ENCODE measurements at regions not wholly inside any gene's neighbourhood (a gene's known extent, or its start where the extent isn't known, plus 50 kb on each side); places are given as distances from the start of the nearest gene placed in this dataset.

DNA sequence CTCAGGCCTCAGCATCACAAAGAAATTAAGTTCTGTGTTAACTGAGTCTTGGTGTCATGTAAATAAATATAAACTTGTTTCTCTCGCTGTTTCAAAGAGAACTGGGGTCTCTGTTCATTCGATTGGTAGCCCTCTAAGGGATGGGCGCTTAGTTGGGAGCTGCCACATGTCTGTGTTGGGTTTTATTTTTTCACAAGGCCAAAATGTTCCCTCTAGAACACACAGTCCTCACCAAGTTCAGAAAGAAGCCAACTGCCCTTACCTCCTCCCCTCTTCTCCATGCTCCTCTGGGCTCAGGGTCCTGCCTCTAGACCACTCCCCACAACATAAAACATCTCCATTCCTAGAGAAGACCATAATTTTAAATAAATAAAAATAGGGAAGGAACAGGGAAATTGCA lies 490.9 kb downstream of the TNS1 start:
- TF ChIP-seq, protein P1, sequence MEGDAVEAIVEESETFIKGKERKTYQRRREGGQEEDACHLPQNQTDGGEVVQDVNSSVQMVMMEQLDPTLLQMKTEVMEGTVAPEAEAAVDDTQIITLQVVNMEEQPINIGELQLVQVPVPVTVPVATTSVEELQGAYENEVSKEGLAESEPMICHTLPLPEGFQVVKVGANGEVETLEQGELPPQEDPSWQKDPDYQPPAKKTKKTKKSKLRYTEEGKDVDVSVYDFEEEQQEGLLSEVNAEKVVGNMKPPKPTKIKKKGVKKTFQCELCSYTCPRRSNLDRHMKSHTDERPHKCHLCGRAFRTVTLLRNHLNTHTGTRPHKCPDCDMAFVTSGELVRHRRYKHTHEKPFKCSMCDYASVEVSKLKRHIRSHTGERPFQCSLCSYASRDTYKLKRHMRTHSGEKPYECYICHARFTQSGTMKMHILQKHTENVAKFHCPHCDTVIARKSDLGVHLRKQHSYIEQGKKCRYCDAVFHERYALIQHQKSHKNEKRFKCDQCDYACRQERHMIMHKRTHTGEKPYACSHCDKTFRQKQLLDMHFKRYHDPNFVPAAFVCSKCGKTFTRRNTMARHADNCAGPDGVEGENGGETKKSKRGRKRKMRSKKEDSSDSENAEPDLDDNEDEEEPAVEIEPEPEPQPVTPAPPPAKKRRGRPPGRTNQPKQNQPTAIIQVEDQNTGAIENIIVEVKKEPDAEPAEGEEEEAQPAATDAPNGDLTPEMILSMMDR (conservative IDR thresholded peaks at IDR 0.05; ENCODE audit: low read depth, low read length) = no peak
- H3K4me3 ChIP-seq (ENCODE audit: low read length) = no peak overlapping the region
- DNase-seq (ENCODE audit: low read depth) = no peak

DNA sequence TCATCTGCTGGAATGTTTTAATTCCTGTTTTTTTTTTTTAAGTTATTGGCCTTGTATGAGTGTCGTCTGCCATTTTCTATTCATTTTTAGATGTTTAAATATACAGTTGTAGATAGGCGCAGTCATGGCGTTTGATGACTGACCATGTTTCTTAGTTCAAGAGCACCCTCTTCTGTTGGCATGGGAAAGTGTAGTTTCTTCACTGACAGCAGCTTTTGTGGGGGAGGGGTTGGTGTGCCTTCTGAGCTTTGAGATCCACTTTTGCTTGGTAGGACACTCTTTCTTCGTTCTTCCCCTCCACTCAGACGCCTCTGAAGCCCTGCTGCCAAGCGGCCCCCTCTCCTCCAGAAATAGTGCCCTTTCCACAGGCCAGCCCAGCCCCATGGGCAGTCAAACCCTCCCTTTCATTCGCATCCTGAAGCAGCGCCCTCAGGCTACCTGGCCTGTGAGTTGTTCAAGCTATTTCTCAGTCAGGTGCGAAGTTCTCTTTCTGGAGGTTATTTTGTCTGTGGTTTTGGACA lies 492.0 kb downstream of the TNS1 start:
- TF ChIP-seq, protein P1 (conservative IDR thresholded peaks at IDR 0.05; ENCODE audit: low read depth, low read length) = peak; percentile 79
- peak; percentile 68 for DNase-seq (ENCODE audit: low read depth)
- H3K4me3 ChIP-seq (ENCODE audit: low read length) = no peak overlapping the region

DNA sequence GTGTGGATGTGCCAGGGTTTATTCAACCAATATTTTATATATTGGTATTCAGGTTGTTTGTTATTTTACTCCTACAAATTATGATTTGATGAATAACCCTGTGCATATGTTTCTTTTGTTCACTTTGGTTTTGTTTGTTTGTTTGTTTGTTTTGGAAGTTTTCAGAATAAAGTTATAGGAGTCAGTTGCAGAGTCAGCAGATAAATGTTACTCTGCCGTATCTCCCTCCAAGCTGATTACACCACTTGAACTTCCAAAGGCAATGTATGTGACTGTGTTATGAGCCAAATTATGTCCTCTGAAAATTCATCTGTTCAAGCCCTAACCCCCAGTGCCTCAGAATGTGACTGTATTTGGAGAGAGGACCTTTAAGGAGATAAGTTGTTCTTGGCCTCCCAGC lies 497.5 kb downstream of the TNS1 start:
- H3K4me3 ChIP-seq (ENCODE audit: low read length) = no peak overlapping the region
- DNase-seq (ENCODE audit: low read depth) = no peak
- TF ChIP-seq, protein P1 (conservative IDR thresholded peaks at IDR 0.05; ENCODE audit: low read depth, low read length) = no peak

DNA sequence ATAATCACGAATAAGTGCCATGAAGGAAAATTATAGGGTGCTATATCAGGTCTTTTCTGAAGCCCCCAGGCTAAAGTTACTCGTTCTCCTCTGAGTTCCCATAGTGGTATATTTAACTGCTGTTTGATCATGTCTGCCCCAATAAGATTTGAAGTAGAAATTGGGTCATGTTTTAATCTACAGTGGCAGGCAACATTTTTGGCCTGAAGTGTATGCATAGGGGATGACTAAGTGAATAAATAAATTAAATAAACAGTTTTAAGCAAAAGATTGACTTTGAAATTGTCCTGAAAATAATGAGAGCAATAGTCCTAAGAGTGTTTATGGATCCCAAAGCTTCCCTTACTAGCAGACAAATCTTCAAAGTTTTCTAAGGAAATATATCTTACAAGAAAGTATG lies 500.9 kb downstream of the TNS1 start:
- no peak for DNase-seq (ENCODE audit: low read depth)
- TF ChIP-seq, protein P1 (conservative IDR thresholded peaks at IDR 0.05; ENCODE audit: low read depth, low read length) = no peak
- H3K4me3 ChIP-seq (ENCODE audit: low read length) = no peak overlapping the region

DNA sequence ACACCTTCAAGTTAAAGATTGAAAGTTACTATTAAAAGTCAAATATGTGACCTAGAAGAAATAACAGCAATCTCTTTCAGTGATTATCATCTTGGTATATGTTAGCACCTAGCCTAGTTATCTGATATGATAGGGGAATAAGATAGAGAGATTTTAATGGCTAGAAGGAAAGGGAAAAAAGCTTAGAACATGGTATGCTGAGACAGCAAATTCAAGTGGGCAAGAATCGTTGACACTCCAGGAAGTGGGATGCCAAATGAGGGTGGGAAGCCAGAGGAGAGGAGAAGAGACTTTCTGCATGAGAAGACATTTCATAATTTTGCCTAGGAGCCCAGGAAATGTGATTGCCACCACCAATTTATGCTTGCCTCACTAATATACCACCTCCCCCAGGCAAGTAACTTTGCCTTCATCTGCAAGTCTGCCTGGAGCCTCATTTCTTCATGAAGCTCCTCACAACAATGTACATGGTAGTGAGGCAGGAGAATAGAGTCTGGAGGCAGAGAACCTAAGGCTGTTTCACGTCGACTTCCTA lies 504.9 kb downstream of the TNS1 start:
- TF ChIP-seq, protein P1 (conservative IDR thresholded peaks at IDR 0.05; ENCODE audit: low read depth, low read length) = no peak
- no peak for DNase-seq (ENCODE audit: low read depth)
- H3K4me3 ChIP-seq (ENCODE audit: low read length) = no peak overlapping the region

DNA sequence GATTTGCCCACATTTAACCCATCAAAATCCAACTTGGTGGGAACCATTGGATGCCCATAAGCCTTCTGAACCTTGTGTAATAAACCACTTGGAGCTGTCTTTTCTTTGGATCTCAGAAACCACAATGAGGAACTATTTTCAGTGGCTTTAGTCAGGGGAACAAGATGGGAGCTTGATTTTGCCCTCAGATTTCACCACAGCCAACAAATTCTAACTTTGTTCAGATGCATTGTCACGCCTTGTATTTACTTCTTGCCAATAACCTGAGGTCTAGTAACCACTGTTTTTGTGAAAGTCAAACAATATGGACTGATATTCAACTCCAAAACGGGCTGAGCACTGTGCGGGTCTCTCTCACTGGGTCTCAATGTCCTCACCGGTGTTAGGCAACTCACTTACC lies 508.2 kb downstream of the TNS1 start:
- TF ChIP-seq, protein P1 (conservative IDR thresholded peaks at IDR 0.05; ENCODE audit: low read depth, low read length) = no peak
- DNase-seq (ENCODE audit: low read depth) = no peak
- no peak overlapping the region for H3K4me3 ChIP-seq (ENCODE audit: low read length)

DNA sequence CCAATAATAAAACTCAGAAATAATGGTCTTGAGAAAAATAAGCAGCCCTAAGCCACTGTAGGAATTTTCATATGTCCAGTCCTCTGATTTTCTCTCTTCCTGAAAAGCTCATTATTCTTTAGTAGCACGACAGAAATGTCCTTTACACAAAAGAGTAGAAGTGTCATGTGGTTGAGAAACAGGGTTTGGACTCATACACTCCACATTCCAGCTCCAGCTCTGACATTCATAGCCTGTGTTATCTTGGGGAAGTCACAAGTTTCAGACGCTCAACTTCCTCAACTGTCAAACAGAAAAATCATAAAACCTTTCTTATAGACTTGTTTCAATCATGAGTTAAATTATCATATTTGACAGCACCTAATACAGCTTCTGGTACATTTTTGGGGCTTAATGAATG lies 511.5 kb downstream of the TNS1 start:
- TF ChIP-seq, protein P1 (conservative IDR thresholded peaks at IDR 0.05; ENCODE audit: low read depth, low read length) = no peak
- H3K4me3 ChIP-seq (ENCODE audit: low read length) = no peak overlapping the region
- DNase-seq (ENCODE audit: low read depth) = peak; percentile 27

Data from retinal pigment epithelial cell (primary cell).